ENCODE measurements at regions not wholly inside any gene's neighbourhood (a gene's known extent, or its start where the extent isn't known, plus 50 kb on each side); places are given as distances from the start of the nearest gene placed in this dataset.

- ATAC-seq = no peak
- DNase-seq = no peak
- H3K27me3 Mint-ChIP-seq (ENCODE audit: low read depth) = peaks cover 6% of the 10 kb centered on the region
- no peak overlapping the region for H3K4me3 Mint-ChIP-seq
- H3K36me3 Mint-ChIP-seq (ENCODE audit: insufficient read depth) = no peaks in the 10 kb centered on the region
- peaks cover 6% of the 10 kb centered on the region for H3K9me3 Mint-ChIP-seq
- no peaks in the 10 kb centered on the region for H3K4me1 Mint-ChIP-seq (ENCODE audit: low read depth)
Observed at GRCh38 chr20:54415967-54416366, 59.4 kb upstream of the DOK5 start.

GRCh38 chr20:54416770-54417169 lies 58.6 kb upstream of the DOK5 start:
- Mint-ChIP-seq H3K27me3 (ENCODE audit: low read depth) (peaks cover 6% of the 10 kb centered on the region), H3K36me3 (ENCODE audit: insufficient read depth) (no peaks in the 10 kb centered on the region)
- ATAC-seq = no peak

GRCh38 chr20:54419531-54419930 lies 55.9 kb upstream of the DOK5 start:
- DNase-seq = no peak
- Mint-ChIP-seq H3K27me3 (ENCODE audit: low read depth) (peaks cover 6% of the 10 kb centered on the region), H3K9me3 (peaks cover 10% of the 10 kb centered on the region), H3K4me1 (ENCODE audit: low read depth) (no peaks in the 10 kb centered on the region), H3K36me3 (ENCODE audit: insufficient read depth) (no peaks in the 10 kb centered on the region), H3K4me3 (no peak overlapping the region)
- no peak for ATAC-seq

More at GRCh38 chr20:54416770-54417169, 58.6 kb upstream of the DOK5 start:
- H3K9me3 Mint-ChIP-seq = peaks cover 6% of the 10 kb centered on the region
- H3K4me1 Mint-ChIP-seq (ENCODE audit: low read depth) = no peaks in the 10 kb centered on the region
- H3K4me3 Mint-ChIP-seq = no peak overlapping the region
- DNase-seq = no peak

Data from activated T-cell treated with anti-CD3 and anti-CD28 coated beads, Interleukin-2, amount 50 U/mL, for 4 hours (primary cell).